ENCODE measurements at regions not wholly inside any gene's neighbourhood (a gene's known extent, or its start where the extent isn't known, plus 50 kb on each side); places are given as distances from the start of the nearest gene placed in this dataset.

DNA sequence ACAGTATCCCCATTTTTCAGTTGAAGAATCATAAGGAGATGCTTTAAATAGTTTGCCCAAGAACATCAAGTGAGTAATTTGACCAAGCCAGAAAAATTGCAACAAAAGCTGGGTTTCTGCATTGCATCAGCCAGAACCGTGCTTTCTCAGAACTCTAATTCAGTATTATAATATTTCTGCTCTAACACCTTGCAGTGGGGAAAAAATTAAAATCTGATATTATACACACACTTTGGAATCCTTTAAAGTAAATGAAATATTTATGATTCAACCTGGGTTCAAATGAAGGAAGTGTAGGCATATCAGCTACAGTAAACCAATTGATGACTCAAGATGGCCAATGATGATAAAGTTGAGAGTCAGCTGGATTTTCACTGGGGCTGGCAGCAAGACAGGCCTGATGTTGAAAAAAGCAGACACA lies 387.6 kb upstream of the ZFP42 start:
- TF ChIP-seq FOXK2 (IDR thresholded peaks at IDR 0.05) (no peak), FOXM1 (IDR thresholded peaks at IDR 0.05; ENCODE audit: borderline replicate concordance) (no peak), CTBP1 (IDR thresholded peaks at IDR 0.05; ENCODE audit: borderline replicate concordance) (no peak), SP1 (IDR thresholded peaks at IDR 0.05) (no peak), LEF1 (IDR thresholded peaks at IDR 0.05; ENCODE audit: borderline replicate concordance) (no peak), FOXA1 (IDR thresholded peaks at IDR 0.05) (no peak), BHLHE40 (IDR thresholded peaks at IDR 0.05; ENCODE audit: borderline replicate concordance) (no peak), TARDBP (IDR thresholded peaks at IDR 0.05) (no peak), ARNT (IDR thresholded peaks at IDR 0.05) (no peak), HDGF (IDR thresholded peaks at IDR 0.05; ENCODE audit: borderline replicate concordance) (no peak), L3MBTL2 (conservative IDR thresholded peaks at IDR 0.05) (no peak)
